ENCODE measurements at regions not wholly inside any gene's neighbourhood (a gene's known extent, or its start where the extent isn't known, plus 50 kb on each side); places are given as distances from the start of the nearest gene placed in this dataset.

DNA sequence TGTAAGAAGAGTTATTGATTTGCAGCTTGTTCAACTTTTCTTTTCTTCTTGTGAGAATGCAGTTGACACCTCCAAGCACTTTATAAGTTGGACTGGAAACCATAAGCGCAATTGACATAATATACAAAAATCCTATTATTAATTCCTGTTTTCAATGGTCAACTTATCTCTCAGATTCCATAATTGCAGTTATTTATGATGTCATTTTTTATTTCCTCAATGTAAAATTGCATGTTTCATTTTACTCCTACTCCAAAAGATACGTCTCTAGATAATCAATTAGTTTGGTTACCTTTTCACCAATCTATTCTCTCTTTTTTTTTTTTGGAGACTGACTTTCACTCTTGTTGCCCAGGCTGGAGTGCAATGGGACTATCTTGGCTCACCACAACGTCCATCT is 1416.1 kb upstream of the CDH6 start:
- TF ChIP-seq, protein P1, sequence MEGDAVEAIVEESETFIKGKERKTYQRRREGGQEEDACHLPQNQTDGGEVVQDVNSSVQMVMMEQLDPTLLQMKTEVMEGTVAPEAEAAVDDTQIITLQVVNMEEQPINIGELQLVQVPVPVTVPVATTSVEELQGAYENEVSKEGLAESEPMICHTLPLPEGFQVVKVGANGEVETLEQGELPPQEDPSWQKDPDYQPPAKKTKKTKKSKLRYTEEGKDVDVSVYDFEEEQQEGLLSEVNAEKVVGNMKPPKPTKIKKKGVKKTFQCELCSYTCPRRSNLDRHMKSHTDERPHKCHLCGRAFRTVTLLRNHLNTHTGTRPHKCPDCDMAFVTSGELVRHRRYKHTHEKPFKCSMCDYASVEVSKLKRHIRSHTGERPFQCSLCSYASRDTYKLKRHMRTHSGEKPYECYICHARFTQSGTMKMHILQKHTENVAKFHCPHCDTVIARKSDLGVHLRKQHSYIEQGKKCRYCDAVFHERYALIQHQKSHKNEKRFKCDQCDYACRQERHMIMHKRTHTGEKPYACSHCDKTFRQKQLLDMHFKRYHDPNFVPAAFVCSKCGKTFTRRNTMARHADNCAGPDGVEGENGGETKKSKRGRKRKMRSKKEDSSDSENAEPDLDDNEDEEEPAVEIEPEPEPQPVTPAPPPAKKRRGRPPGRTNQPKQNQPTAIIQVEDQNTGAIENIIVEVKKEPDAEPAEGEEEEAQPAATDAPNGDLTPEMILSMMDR (IDR thresholded peaks at IDR 0.05): no peak
- ATAC-seq (no peak), DNase-seq (no peak)
- Mint-ChIP-seq H3K27ac (no peak overlapping the region), H3K27me3 (no peaks in the 10 kb centered on the region), H3K4me1 (ENCODE audit: low read depth) (no peaks in the 10 kb centered on the region), H3K9me3 (peaks cover 15% of the 10 kb centered on the region), H3K36me3 (ENCODE audit: low read depth) (no peaks in the 10 kb centered on the region), H3K4me3 (no peak overlapping the region)
- POLR2A ChIA-PET: no interaction called here
- CTCF ChIA-PET: no interaction called here
- intact Hi-C loops (cut with micrococcal nuclease): no loop called here

DNA sequence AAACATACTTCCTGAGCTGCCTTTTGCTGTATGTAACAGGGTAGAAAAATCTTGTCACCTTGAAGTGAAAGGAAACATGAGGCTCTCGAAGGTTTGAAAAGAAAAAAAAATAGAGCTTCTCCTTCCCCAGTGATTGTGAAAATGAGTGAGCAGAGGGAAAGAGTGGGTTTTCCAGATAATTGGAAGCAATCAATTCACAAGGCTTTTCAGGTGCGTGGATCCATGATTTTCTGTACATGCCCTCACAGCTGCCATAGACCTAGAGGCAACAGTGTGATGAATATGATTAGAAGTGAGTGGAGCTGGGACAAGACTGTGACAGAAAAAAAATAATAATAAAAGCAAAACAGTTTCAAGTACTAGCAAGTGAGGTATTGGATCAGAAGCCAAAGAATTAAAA is 1422.5 kb upstream of the CDH6 start:
- DNase-seq (no peak), ATAC-seq (no peak)
- Mint-ChIP-seq H3K4me3 (no peak overlapping the region), H3K4me1 (ENCODE audit: low read depth) (no peaks in the 10 kb centered on the region), H3K27ac (no peak overlapping the region), H3K27me3 (no peaks in the 10 kb centered on the region), H3K9me3 (peaks cover 14% of the 10 kb centered on the region), H3K36me3 (ENCODE audit: low read depth) (no peaks in the 10 kb centered on the region)
- POLR2A ChIA-PET: no interaction called here
- TF ChIP-seq, protein P1 (IDR thresholded peaks at IDR 0.05): no peak
- intact Hi-C loops (cut with micrococcal nuclease): no loop called here
- CTCF ChIA-PET: interaction anchor here (1.4 kb wide), 1 partner anchor 18 kb away, joined by 3 read pairs; no protein-coding TSS in a partner anchor

DNA sequence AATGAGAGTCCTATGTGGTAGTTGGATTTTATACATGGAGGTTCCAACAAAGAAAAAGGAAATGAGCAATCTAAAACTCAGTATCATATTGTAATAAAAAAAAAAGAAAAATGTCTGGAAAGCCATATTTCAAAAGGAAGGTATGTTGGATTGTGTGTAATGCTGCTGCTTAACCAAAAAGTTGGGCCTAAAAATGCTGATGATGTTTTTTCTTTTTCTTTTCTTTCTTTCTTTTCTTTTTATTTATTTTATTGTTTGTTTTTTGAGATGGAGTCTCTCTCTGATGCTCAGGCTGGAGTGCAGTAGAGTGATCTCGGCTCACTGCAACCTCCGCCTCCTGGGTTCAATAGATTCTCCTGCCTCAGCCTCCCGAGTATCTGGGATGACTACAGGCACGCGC is 1424.0 kb upstream of the CDH6 start:
- CTCF ChIA-PET: no interaction called here
- POLR2A ChIA-PET: no interaction called here
- H3K4me3 Mint-ChIP-seq: no peak overlapping the region
- H3K4me1 Mint-ChIP-seq (ENCODE audit: low read depth): no peaks in the 10 kb centered on the region
- H3K36me3 Mint-ChIP-seq (ENCODE audit: low read depth): no peaks in the 10 kb centered on the region
- H3K27me3 Mint-ChIP-seq: no peaks in the 10 kb centered on the region
- DNase-seq: no peak
- H3K27ac Mint-ChIP-seq: no peak overlapping the region
- H3K9me3 Mint-ChIP-seq: peaks cover 16% of the 10 kb centered on the region
- TF ChIP-seq, protein P1 (IDR thresholded peaks at IDR 0.05): no peak
- intact Hi-C loops (cut with micrococcal nuclease): no loop called here
- no peak for ATAC-seq

DNA sequence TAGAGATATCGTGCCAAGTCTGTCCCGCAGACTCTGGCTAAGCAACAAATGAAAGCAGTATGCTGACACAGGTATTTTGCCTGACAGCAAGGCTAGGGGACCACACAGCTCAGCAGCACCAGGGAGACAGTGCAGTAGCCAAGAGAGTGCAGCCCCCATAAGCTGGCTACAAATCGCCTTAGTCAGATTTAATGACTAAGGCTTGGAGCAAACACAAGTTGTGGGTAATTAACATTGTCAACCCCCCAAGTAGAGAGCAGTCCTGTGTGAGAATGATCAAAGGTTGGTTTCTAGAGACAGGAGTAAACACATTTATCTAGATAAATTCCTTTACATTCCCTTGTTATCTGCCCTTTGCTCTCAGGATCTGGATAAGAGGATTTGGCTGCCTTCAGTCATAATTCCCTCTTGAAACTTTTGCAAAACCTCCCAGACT is 1434.5 kb upstream of the CDH6 start:
- H3K4me1 Mint-ChIP-seq (ENCODE audit: low read depth): no peaks in the 10 kb centered on the region

DNA sequence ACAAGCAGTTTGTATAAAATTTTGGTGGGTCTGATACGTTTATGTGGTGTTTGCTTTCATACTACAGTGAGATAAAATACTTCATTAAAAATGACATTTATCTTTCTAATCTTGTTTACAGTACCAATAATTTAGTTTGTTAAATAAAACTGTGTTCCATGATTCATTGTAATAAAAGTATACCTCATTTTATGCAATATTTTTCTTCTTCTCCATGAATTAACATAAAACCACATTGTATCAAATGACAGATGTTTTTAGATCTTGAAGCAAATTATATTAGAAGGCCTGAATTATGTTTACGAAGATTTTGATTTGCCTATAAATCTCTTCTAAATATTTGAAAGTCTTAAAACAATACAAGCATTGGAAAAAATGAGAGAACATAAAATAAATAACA is 1443.0 kb upstream of the CDH6 start:
- no peaks in the 10 kb centered on the region for H3K36me3 Mint-ChIP-seq (ENCODE audit: low read depth)
- DNase-seq (no peak), ATAC-seq (no peak)
- ChIA-PET CTCF (no interaction called here), POLR2A (no interaction called here)
- TF ChIP-seq, protein P1 (IDR thresholded peaks at IDR 0.05): no peak
- H3K4me3 Mint-ChIP-seq: no peak overlapping the region
- no peaks in the 10 kb centered on the region for H3K4me1 Mint-ChIP-seq (ENCODE audit: low read depth)
- no peaks in the 10 kb centered on the region for H3K27me3 Mint-ChIP-seq
- H3K9me3 Mint-ChIP-seq: peaks cover 28% of the 10 kb centered on the region
- intact Hi-C loops (cut with micrococcal nuclease): no loop called here
- no peak overlapping the region for H3K27ac Mint-ChIP-seq

More for the DNA sequence above, 1434.5 kb upstream of the CDH6 start:
- ChIA-PET CTCF (no interaction called here), POLR2A (no interaction called here)
- Mint-ChIP-seq H3K9me3 (peaks cover 21% of the 10 kb centered on the region), H3K27me3 (no peaks in the 10 kb centered on the region), H3K36me3 (ENCODE audit: low read depth) (no peaks in the 10 kb centered on the region), H3K4me3 (no peak overlapping the region), H3K27ac (no peak overlapping the region)
- intact Hi-C loops (cut with micrococcal nuclease): no loop called here
- TF ChIP-seq, protein P1 (IDR thresholded peaks at IDR 0.05): no peak
- ATAC-seq (no peak), DNase-seq (no peak)
